ENCODE measurements at regions not wholly inside any gene's neighbourhood (a gene's known extent, or its start where the extent isn't known, plus 50 kb on each side); places are given as distances from the start of the nearest gene placed in this dataset.

DNA sequence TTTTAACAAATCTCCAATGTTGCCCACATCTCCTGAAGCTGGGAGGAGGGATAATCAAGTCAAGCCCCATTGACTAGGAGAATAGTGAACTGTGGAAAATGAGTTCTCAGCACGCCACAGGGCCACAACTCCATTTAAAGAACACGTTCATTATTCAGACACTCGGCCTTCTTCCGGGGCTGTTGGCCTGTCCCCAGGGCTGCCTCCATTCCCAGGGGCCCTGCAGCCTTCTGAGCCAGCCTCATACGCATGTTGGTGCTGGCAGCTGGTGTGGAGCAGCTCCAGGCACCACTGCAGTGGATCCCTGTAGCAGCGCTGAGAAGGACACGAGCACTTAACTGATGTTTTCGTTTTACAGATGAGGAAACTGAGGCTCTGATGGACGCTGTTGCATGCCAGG is 87.5 kb upstream of the RCN1 start:
- CTCF ChIA-PET: no interaction called here
- Mint-ChIP-seq H3K27ac (ENCODE audit: unreplicated experiment) (no peak overlapping the region), H3K4me3 (ENCODE audit: low read depth, unreplicated experiment) (no peak overlapping the region), H3K9me3 (ENCODE audit: low read depth, unreplicated experiment) (no peaks in the 10 kb centered on the region), H3K36me3 (ENCODE audit: insufficient read depth, unreplicated experiment) (no peaks in the 10 kb centered on the region), H3K27me3 (ENCODE audit: unreplicated experiment) (peaks cover 85% of the 10 kb centered on the region), H3K4me1 (ENCODE audit: low read depth, unreplicated experiment) (no peaks in the 10 kb centered on the region)
- intact Hi-C loops (cut with micrococcal nuclease; ENCODE audit: unreplicated experiment): no loop called here
- no peak for DNase-seq
- TF ChIP-seq, protein P1, sequence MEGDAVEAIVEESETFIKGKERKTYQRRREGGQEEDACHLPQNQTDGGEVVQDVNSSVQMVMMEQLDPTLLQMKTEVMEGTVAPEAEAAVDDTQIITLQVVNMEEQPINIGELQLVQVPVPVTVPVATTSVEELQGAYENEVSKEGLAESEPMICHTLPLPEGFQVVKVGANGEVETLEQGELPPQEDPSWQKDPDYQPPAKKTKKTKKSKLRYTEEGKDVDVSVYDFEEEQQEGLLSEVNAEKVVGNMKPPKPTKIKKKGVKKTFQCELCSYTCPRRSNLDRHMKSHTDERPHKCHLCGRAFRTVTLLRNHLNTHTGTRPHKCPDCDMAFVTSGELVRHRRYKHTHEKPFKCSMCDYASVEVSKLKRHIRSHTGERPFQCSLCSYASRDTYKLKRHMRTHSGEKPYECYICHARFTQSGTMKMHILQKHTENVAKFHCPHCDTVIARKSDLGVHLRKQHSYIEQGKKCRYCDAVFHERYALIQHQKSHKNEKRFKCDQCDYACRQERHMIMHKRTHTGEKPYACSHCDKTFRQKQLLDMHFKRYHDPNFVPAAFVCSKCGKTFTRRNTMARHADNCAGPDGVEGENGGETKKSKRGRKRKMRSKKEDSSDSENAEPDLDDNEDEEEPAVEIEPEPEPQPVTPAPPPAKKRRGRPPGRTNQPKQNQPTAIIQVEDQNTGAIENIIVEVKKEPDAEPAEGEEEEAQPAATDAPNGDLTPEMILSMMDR (IDR thresholded peaks at IDR 0.05; ENCODE audit: unreplicated experiment): no peak
- BruUV-seq (replicated peaks): no TSS peak

DNA sequence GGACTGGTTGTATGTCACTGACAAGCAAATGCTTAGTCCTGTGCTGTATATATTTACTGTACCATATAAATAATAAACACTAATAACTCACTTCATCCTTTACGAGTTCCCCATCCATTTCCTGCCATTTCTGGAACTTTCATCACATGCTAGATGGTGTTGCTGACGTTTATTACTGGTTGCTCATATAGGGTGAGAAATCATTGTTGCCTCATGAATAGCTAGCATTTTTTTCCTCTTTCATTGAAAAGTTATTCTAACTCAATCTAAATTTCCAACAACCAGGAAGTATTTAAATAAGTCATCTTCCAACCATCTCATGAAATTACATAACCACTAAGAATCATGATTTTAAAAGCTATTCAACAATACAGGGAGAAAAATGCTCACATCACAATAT is 88.6 kb upstream of the RCN1 start:
- intact Hi-C loops (cut with micrococcal nuclease; ENCODE audit: unreplicated experiment): no loop called here

DNA sequence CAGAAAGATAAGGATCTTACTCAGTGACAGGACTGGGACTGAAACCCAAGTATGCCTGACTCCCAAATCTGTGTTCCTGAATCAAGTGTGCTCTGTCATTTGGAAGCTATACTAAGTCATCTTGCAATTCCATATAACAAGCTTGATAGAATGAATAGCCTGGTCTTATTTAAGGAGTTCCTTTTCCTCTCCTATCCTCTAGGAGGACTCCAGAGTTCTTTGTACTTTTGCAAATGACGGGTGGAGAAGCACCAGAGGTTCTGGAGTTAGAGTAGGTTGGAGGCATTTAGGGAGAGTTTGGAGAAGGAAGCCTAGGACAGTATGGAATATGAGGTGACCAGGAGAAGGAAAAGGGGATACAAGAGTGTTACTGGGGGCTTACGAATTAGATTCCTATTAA is 92.9 kb upstream of the RCN1 start:
- no peak for DNase-seq
- peaks cover 9% of the 10 kb centered on the region for H3K4me1 Mint-ChIP-seq (ENCODE audit: low read depth, unreplicated experiment)
- H3K27ac Mint-ChIP-seq (ENCODE audit: unreplicated experiment): no peak overlapping the region
- TF ChIP-seq, protein P1 (IDR thresholded peaks at IDR 0.05; ENCODE audit: unreplicated experiment): no peak
- no peaks in the 10 kb centered on the region for H3K36me3 Mint-ChIP-seq (ENCODE audit: insufficient read depth, unreplicated experiment)
- BruUV-seq (replicated peaks): no TSS peak
- CTCF ChIA-PET: no interaction called here
- no peak overlapping the region for H3K4me3 Mint-ChIP-seq (ENCODE audit: low read depth, unreplicated experiment)
- H3K9me3 Mint-ChIP-seq (ENCODE audit: low read depth, unreplicated experiment): no peaks in the 10 kb centered on the region
- H3K27me3 Mint-ChIP-seq (ENCODE audit: unreplicated experiment): peaks cover 73% of the 10 kb centered on the region
- intact Hi-C loops (cut with micrococcal nuclease; ENCODE audit: unreplicated experiment): no loop called here

More for the DNA sequence above, 88.6 kb upstream of the RCN1 start:
- no peaks in the 10 kb centered on the region for H3K9me3 Mint-ChIP-seq (ENCODE audit: low read depth, unreplicated experiment)
- BruUV-seq (replicated peaks): no TSS peak
- no peak overlapping the region for H3K4me3 Mint-ChIP-seq (ENCODE audit: low read depth, unreplicated experiment)
- H3K36me3 Mint-ChIP-seq (ENCODE audit: insufficient read depth, unreplicated experiment): no peaks in the 10 kb centered on the region
- no peak for DNase-seq
- CTCF ChIA-PET: interaction anchor here (1.0 kb wide), 2 partner anchors 11 to 164 kb away, joined by 3 read pairs; no protein-coding TSS in a partner anchor
- no peaks in the 10 kb centered on the region for H3K4me1 Mint-ChIP-seq (ENCODE audit: low read depth, unreplicated experiment)
- TF ChIP-seq, protein P1 (IDR thresholded peaks at IDR 0.05; ENCODE audit: unreplicated experiment): no peak
- peaks cover 86% of the 10 kb centered on the region for H3K27me3 Mint-ChIP-seq (ENCODE audit: unreplicated experiment)
- no peak overlapping the region for H3K27ac Mint-ChIP-seq (ENCODE audit: unreplicated experiment)

DNA sequence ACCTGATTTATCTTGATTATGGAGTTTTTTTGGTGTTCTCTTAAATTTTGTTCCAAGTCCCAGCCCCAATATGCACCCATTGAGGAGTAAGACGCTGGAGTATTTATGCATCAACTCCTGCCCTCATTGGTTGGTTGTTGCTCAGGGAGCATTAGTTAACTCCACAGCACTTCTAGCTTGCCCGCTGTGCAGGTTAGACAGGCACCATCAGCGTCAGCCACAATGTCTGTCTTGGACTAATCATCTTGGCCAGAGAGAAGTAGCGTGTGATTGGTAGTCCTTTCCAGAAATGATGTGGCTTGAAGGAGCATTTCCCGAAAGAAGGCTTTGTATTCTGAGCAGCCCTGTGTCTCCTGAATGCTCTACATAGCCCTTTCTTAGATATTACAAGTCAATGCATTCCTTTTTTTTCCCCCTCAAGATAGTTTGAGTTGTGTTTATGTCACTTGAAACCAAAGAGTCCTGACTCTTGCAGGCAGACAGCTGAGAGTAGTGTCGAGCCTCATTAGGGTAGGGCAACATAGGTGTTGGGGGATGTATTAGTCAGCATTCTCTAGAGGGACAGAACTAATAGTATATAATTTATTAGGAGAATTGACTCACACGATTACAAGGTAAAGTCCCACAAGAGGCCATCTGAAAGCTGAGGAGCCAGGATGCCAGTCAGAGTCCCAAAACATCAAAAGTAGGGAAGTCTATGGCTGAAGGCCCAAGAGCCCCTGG is 94.6 kb upstream of the RCN1 start:
- Mint-ChIP-seq H3K4me3 (ENCODE audit: low read depth, unreplicated experiment) (no peak overlapping the region), H3K4me1 (ENCODE audit: low read depth, unreplicated experiment) (peaks cover 9% of the 10 kb centered on the region), H3K9me3 (ENCODE audit: low read depth, unreplicated experiment) (no peaks in the 10 kb centered on the region), H3K27ac (ENCODE audit: unreplicated experiment) (no peak overlapping the region), H3K27me3 (ENCODE audit: unreplicated experiment) (peaks cover 62% of the 10 kb centered on the region), H3K36me3 (ENCODE audit: insufficient read depth, unreplicated experiment) (no peaks in the 10 kb centered on the region)
- CTCF ChIA-PET: no interaction called here
- no TSS peak for BruUV-seq (replicated peaks)
- TF ChIP-seq, protein P1 (IDR thresholded peaks at IDR 0.05; ENCODE audit: unreplicated experiment): no peak
- intact Hi-C loops (cut with micrococcal nuclease; ENCODE audit: unreplicated experiment): no loop called here
- DNase-seq: no peak
